DND-41 (cell line): ENCODE measurements at regions not wholly inside any gene's neighbourhood (a gene's known extent, or its start where the extent isn't known, plus 50 kb on each side); places are given as distances from the start of the nearest gene placed in this dataset.

ENCODE experiments used
- EZH2 ChIP-seq: IDR thresholded peaks from 3 replicates; pipeline ENCODE4 v1.6.1; 2012; ENCODE audit warnings: borderline replicate concordance, low read depth, mild to moderate bottlenecking, moderate library complexity, low read length, inconsistent platforms; ENCODE audit not compliant: severe bottlenecking
- TF ChIP-seq, protein P1 (sequence below): IDR thresholded peaks from 2 replicates; pipeline ENCODE4 v1.5.1; 2012; ENCODE audit warnings: borderline replicate concordance, low read length, moderate library complexity, mild to moderate bottlenecking; ENCODE audit not compliant: poor library complexity, severe bottlenecking; ENCODE audit errors: extremely low read depth

DNA sequence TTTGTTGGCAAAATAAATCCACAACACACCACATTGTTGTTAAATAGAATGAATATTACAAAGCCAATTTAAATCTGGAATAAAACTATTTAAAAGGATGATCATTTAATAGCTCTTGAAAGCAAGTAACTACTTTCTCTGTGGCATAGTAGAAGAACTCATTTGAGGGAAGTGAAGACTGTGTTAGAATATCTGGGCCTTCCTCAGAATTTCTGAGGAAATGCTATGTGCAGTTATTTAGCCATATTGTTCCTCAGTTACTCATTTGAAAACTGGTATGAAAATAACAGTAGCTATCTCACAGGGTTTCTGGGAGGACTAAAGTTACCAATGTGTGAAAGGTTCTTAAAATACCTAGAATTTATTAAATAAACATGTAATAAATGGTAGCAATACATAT is 595.8 kb downstream of the PSAT1 start:
- TF ChIP-seq, protein P1, sequence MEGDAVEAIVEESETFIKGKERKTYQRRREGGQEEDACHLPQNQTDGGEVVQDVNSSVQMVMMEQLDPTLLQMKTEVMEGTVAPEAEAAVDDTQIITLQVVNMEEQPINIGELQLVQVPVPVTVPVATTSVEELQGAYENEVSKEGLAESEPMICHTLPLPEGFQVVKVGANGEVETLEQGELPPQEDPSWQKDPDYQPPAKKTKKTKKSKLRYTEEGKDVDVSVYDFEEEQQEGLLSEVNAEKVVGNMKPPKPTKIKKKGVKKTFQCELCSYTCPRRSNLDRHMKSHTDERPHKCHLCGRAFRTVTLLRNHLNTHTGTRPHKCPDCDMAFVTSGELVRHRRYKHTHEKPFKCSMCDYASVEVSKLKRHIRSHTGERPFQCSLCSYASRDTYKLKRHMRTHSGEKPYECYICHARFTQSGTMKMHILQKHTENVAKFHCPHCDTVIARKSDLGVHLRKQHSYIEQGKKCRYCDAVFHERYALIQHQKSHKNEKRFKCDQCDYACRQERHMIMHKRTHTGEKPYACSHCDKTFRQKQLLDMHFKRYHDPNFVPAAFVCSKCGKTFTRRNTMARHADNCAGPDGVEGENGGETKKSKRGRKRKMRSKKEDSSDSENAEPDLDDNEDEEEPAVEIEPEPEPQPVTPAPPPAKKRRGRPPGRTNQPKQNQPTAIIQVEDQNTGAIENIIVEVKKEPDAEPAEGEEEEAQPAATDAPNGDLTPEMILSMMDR = no peak
- TF ChIP-seq EZH2 = no peak
